Mammary epithelial cell (primary cell): ENCODE measurements at regions not wholly inside any gene's neighbourhood (a gene's known extent, or its start where the extent isn't known, plus 50 kb on each side); places are given as distances from the start of the nearest gene placed in this dataset.

Source experiments
- EZH2 ChIP-seq: IDR thresholded peaks from 2 replicates; pipeline ENCODE4 v1.6.1; 2012; ENCODE audit warnings: low read length, inconsistent platforms, borderline replicate concordance
- TF ChIP-seq, protein P1 (sequence below), 2 donors: IDR thresholded peaks in 1 of 2; conservative IDR thresholded peaks in 1 of 2; 2 replicates each; pipeline ENCODE4 v1.5.1; 2011 to 2012; ENCODE audit warnings: inconsistent platforms in 2 of 2, low read length in 2 of 2, mild to moderate bottlenecking in 2 of 2, control low read depth in 1 of 2, low read depth in 1 of 2; ENCODE audit not compliant: insufficient read depth in 1 of 2; ENCODE audit errors: extremely low read depth in 1 of 2

DNA sequence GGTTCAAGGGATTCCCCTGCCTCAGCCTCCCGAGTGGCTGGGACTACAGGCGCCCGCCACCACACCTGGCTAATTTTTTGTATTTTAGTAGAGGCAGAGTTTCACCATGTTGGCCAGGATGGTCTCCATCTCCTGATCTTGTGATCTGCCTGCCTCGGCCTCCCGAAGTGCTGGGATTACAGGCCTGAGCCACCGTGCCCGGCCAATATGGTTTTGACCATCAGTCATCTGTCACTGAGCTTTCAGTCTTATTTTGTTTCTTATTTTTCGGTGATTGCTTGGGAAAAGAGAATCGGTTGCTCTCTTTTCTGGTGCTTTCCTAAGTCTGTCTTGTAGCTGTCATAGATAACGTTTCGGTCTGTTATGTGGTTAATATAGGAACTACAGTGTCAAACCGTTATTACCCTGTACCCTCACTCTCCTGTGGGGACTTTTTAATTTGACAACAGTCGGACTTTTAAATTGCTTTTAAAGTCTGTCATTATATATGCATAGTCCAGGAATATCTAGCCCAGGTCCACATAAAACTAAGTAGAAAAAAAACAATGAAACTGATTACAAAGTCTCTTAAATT lies 453.4 kb downstream of the KCNJ18 start:
- TF ChIP-seq, protein P1, sequence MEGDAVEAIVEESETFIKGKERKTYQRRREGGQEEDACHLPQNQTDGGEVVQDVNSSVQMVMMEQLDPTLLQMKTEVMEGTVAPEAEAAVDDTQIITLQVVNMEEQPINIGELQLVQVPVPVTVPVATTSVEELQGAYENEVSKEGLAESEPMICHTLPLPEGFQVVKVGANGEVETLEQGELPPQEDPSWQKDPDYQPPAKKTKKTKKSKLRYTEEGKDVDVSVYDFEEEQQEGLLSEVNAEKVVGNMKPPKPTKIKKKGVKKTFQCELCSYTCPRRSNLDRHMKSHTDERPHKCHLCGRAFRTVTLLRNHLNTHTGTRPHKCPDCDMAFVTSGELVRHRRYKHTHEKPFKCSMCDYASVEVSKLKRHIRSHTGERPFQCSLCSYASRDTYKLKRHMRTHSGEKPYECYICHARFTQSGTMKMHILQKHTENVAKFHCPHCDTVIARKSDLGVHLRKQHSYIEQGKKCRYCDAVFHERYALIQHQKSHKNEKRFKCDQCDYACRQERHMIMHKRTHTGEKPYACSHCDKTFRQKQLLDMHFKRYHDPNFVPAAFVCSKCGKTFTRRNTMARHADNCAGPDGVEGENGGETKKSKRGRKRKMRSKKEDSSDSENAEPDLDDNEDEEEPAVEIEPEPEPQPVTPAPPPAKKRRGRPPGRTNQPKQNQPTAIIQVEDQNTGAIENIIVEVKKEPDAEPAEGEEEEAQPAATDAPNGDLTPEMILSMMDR (conservative IDR thresholded peaks at IDR 0.05 in 1 of 2, IDR thresholded peaks at IDR 0.05 in 1 of 2; ENCODE audit: extremely low read depth in 1 of 2, insufficient read depth in 1 of 2, low read depth in 1 of 2, low read length in 2 of 2): no peak
- TF ChIP-seq EZH2: no peak
